ENCODE measurements at regions not wholly inside any gene's neighbourhood (a gene's known extent, or its start where the extent isn't known, plus 50 kb on each side); places are given as distances from the start of the nearest gene placed in this dataset.

DNA sequence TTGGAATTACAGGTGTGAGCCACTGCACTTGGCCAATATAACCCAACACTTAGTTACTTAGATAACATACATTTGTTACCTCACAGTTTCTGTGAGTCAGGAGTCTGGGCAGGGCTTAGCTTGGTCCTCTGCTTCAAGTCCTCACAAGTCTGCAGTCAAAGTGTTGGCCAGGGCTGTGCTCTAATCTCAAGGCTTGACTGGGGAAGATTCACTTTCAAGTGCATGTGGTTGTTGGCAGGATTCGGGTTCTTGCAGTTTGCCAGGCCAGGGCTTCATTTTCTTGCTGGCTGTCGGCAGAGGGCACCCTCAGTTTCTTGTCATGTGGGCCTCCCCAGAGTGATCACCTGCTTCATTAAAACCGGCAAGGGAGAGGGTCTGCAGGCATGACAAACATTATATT, 103.7 kb downstream of the SLC4A3 start:
- H3K9me3 Mint-ChIP-seq (ENCODE audit: low read depth): no peaks in the 10 kb centered on the region
- DNase-seq: no peak
- ATAC-seq: no peak
- no peaks in the 10 kb centered on the region for H3K36me3 Mint-ChIP-seq (ENCODE audit: low read depth)
- ChIA-PET CTCF (no interaction called here), POLR2A (no interaction called here)
- intact Hi-C loops (cut with DNase I, micrococcal nuclease): no loop called here
- no peak overlapping the region for H3K27ac Mint-ChIP-seq
- no peaks in the 10 kb centered on the region for H3K4me1 Mint-ChIP-seq
- no peak overlapping the region for H3K4me3 Mint-ChIP-seq
- peaks cover 16% of the 10 kb centered on the region for H3K27me3 Mint-ChIP-seq

DNA sequence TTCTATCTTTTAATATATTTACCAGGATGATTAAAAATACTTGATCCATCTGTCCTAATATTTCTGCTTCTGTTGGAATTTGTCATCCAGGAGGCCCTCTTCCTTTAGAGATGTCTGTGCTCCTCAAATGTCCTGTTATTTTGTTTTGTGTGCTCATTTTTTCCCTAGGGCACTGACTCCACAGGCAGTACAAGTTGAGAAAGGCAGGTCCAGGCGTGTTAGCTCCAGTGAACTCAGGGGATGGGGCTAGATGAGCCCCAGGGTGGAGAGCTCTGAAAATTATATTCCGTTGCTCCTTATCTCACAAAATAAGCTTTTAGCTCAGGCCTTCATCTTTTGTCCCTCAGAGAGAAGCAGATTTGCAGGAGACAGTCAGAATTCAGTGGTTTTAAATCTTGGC, 105.7 kb downstream of the SLC4A3 start:
- H3K9me3 Mint-ChIP-seq (ENCODE audit: low read depth): no peaks in the 10 kb centered on the region
- CTCF ChIA-PET: no interaction called here
- intact Hi-C loops (cut with DNase I, micrococcal nuclease): no loop called here
- no peak overlapping the region for H3K4me3 Mint-ChIP-seq
- POLR2A ChIA-PET: no interaction called here
- DNase-seq (no peak), ATAC-seq (no peak)
- H3K36me3 Mint-ChIP-seq (ENCODE audit: low read depth): no peaks in the 10 kb centered on the region
- peaks cover 14% of the 10 kb centered on the region for H3K27me3 Mint-ChIP-seq
- no peak overlapping the region for H3K27ac Mint-ChIP-seq
- H3K4me1 Mint-ChIP-seq: no peaks in the 10 kb centered on the region

DNA sequence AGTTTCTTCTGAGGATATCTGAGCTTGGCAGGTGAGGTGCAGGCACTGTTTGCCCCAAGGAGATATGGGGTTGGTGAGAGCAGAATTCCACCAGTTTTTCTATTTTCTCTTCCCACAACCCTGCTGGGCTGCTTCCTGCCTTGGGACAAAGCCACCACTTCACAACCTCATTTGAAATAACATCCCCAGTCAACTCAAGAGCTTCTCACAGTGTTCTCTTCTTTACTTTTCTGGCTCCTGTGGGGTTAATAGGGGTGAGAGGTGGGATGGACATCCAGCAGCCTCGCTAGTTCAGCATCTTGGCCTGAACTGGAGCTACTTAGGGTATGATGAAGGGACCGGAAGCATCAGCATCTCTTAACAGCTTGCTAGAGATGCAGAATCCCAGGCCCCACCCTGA, 106.3 kb downstream of the SLC4A3 start:
- H3K27me3 Mint-ChIP-seq: peaks cover 12% of the 10 kb centered on the region
- H3K9me3 Mint-ChIP-seq (ENCODE audit: low read depth): no peaks in the 10 kb centered on the region
- no peaks in the 10 kb centered on the region for H3K4me1 Mint-ChIP-seq
- intact Hi-C loops (cut with DNase I, micrococcal nuclease): no loop called here
- ATAC-seq (no peak), DNase-seq (no peak)
- ChIA-PET POLR2A (no interaction called here), CTCF (interaction anchor here (0.6 kb wide), 1 partner anchor 212 kb away, joined by 3 read pairs; no protein-coding TSS in a partner anchor)
- H3K4me3 Mint-ChIP-seq: no peak overlapping the region
- H3K36me3 Mint-ChIP-seq (ENCODE audit: low read depth): no peaks in the 10 kb centered on the region
- H3K27ac Mint-ChIP-seq: no peak overlapping the region

DNA sequence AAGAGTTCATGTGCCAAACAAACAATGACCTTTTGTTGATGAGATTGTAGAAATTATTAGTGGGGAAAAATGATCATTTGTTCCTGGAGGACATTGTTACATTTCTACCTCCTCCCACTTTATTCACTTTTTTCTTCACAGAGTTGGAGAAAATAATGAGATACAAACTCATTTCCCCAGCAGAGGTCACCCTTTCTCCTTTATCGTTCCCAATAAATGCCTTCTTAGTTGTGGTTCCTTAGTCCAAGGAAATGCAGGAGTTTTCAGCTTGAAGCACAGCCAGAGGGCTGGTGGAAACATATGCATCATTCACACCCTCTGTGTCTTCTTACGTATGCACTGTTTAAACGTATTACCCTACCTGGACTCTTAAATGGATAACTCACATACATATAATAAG, 108.8 kb downstream of the SLC4A3 start:
- ATAC-seq (no peak), DNase-seq (no peak)
- Mint-ChIP-seq H3K4me3 (no peak overlapping the region), H3K27me3 (peaks cover 12% of the 10 kb centered on the region), H3K4me1 (no peaks in the 10 kb centered on the region), H3K27ac (no peak overlapping the region), H3K36me3 (ENCODE audit: low read depth) (no peaks in the 10 kb centered on the region), H3K9me3 (ENCODE audit: low read depth) (no peaks in the 10 kb centered on the region)
- intact Hi-C loops (cut with DNase I, micrococcal nuclease): loop anchor here (1.0 to 5.0 kb wide), 3 partner anchors 261 to 1837 kb away; partner anchors contain the start of gene EPHA4 (in 2 of the 2)
- POLR2A ChIA-PET: no interaction called here
- CTCF ChIA-PET: interaction anchor here (1.0 kb wide), 1 partner anchor 28 kb away, joined by 3 read pairs; no protein-coding TSS in a partner anchor

DNA sequence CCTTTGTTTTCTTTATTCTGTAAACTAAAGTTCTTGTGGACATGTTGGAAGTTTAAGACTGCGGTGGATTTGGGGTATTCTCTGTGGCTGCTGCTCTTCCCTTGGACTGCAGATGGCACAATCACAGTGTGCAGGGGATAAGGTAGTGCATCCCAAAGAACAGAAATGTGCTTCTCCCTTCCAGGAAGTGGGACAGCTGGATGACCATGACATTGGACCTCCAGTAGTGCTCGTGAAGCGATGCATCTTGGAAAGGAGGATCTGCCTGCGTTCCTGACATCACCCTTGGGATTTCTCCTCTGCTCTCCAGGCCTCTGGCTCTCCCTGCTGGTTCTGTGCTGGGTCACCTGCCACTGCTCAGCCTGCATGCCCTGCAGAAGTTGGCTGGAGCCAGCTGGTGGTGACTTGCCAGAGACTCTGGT, 109.9 kb downstream of the SLC4A3 start:
- intact Hi-C loops (cut with DNase I, micrococcal nuclease): loop anchor here (2.0 to 5.0 kb wide), 2 partner anchors 260 to 1836 kb away; partner anchors contain the start of gene EPHA4 (in 1 of the 2)

DNA sequence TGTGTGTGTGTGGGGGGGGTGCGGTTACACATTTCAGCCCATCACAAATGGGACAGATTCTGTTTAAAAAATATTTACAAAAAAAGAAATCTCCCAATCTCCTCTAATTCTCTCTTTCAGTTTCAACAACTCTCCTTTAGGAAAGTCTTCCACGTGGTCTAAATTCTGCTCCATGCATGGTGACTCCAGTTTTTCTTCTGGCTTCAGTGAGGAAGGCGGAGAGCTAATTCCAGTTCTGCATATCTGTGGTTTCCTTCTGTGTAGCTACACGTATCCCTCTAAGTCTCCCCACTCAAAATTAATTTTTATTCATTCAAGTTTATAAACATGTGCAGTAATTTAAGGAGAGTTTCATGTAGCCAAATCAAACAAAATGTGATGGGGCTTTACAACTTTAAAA, 111.6 kb downstream of the SLC4A3 start:
- no peak for DNase-seq
- no peaks in the 10 kb centered on the region for H3K9me3 Mint-ChIP-seq (ENCODE audit: low read depth)
- ChIA-PET CTCF (no interaction called here), POLR2A (no interaction called here)
- no peak overlapping the region for H3K27ac Mint-ChIP-seq
- intact Hi-C loops (cut with DNase I, micrococcal nuclease): loop anchor here in 1 of 2 experiments (5.0 kb wide), 1 partner anchor 258 kb away; no protein-coding TSS in a partner anchor
- no peaks in the 10 kb centered on the region for H3K36me3 Mint-ChIP-seq (ENCODE audit: low read depth)
- no peak for ATAC-seq
- no peak overlapping the region for H3K4me3 Mint-ChIP-seq
- peaks cover 9% of the 10 kb centered on the region for H3K27me3 Mint-ChIP-seq
- H3K4me1 Mint-ChIP-seq: no peaks in the 10 kb centered on the region

More for the DNA sequence above, 109.9 kb downstream of the SLC4A3 start:
- peaks cover 11% of the 10 kb centered on the region for H3K27me3 Mint-ChIP-seq
- no peak overlapping the region for H3K27ac Mint-ChIP-seq
- H3K4me1 Mint-ChIP-seq: no peaks in the 10 kb centered on the region
- H3K9me3 Mint-ChIP-seq (ENCODE audit: low read depth): no peaks in the 10 kb centered on the region
- no peak overlapping the region for H3K4me3 Mint-ChIP-seq
- DNase-seq: no peak
- H3K36me3 Mint-ChIP-seq (ENCODE audit: low read depth): no peaks in the 10 kb centered on the region
- CTCF ChIA-PET: interaction anchor here (1.1 kb wide), 1 partner anchor 25 kb away, joined by 3 read pairs; no protein-coding TSS in a partner anchor
- no peak for ATAC-seq
- POLR2A ChIA-PET: no interaction called here

DNA sequence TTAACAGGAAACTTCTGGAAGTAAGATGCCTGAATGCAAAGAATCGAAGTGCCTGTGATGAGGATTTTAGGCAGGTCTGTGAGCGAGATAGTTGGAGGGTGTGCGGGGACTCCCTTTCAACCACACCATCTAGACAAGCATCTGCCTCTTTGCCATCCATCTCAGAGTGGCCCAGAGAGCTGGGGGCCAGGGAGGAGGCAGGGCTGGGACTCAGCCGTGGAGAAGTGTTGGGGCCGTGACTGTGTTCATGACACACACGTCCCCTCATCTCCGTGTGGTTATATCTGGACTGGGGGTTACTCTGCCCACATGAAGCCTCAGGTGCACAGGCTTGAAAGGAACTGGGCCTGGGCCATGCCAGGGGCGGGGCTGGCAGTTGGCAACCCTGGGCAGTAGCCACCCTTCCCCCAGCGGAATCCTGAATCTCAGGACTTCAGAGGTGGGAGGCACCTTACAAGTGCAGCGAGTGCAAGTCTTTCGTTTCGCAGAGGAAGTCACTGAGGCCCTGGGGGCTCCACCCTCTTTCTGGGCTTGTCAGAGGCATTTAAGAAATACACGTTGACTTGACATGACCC, 112.5 kb downstream of the SLC4A3 start:
- intact Hi-C loops (cut with DNase I, micrococcal nuclease): loop anchor here in 1 of 2 experiments (5.0 kb wide), 1 partner anchor 257 kb away; no protein-coding TSS in a partner anchor
- H3K36me3 Mint-ChIP-seq (ENCODE audit: low read depth): no peaks in the 10 kb centered on the region
- no peaks in the 10 kb centered on the region for H3K9me3 Mint-ChIP-seq (ENCODE audit: low read depth)
- H3K4me3 Mint-ChIP-seq: no peak overlapping the region
- no peak for DNase-seq
- CTCF ChIA-PET: no interaction called here
- POLR2A ChIA-PET: no interaction called here
- H3K27ac Mint-ChIP-seq: no peak overlapping the region
- H3K4me1 Mint-ChIP-seq: no peaks in the 10 kb centered on the region
- no peak for ATAC-seq
- H3K27me3 Mint-ChIP-seq: peaks cover 7% of the 10 kb centered on the region

DNA sequence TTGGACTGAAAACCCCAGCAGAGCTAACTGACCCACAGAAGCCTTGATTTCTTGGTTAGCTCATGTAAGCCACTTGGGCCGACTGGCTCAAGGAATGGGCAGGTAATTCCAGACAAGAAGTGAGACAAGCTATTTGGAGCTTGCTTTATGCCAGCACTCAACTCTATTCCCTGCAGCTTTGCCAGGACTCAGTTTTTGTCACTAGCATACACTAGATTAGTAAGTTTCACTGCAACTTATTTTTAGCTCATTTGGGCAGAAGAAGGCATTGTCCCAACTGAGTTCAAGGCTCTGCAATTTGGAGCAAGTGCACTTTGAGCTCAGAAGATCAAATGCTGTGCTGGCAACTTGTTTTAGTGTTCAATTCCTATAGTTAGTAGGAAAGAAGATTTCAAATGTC, 116.1 kb downstream of the SLC4A3 start:
- ATAC-seq (no peak), DNase-seq (no peak)
- ChIA-PET POLR2A (no interaction called here), CTCF (interaction anchor here (0.7 to 1.0 kb wide), 4 partner anchors 15 to 372 kb away, joined by 3 read pairs; no protein-coding TSS in a partner anchor)
- H3K9me3 Mint-ChIP-seq (ENCODE audit: low read depth): no peaks in the 10 kb centered on the region
- intact Hi-C loops (cut with DNase I, micrococcal nuclease): no loop called here
- no peaks in the 10 kb centered on the region for H3K4me1 Mint-ChIP-seq
- H3K27me3 Mint-ChIP-seq: no peaks in the 10 kb centered on the region
- H3K36me3 Mint-ChIP-seq (ENCODE audit: low read depth): no peaks in the 10 kb centered on the region
- no peak overlapping the region for H3K27ac Mint-ChIP-seq
- no peak overlapping the region for H3K4me3 Mint-ChIP-seq

DNA sequence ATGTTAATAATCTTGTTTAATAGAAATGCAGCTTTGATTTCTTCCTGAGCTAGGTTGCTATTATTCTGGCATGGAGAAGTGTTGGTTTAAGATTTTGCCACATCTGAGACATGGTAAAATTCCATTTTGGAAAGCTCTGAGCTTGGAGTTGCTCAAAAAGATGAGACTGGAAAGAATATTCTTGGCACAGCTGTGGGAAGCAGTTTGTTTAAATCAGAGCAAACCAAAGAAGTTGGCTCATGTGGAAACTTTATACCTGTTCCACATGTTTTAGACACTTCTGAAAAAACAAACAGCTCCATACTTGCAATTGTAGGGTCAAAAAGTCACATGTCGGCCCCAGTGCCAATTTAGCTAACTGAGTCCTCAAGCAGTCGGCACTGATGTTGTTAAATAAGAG, 116.6 kb downstream of the SLC4A3 start:
- intact Hi-C loops (cut with DNase I, micrococcal nuclease): no loop called here
- no peak for DNase-seq
- POLR2A ChIA-PET: no interaction called here
- Mint-ChIP-seq H3K4me1 (no peaks in the 10 kb centered on the region), H3K36me3 (ENCODE audit: low read depth) (no peaks in the 10 kb centered on the region), H3K9me3 (ENCODE audit: low read depth) (no peaks in the 10 kb centered on the region), H3K27ac (no peak overlapping the region), H3K27me3 (no peaks in the 10 kb centered on the region), H3K4me3 (no peak overlapping the region)
- CTCF ChIA-PET: interaction anchor here (0.7 to 1.0 kb wide), 4 partner anchors 15 to 371 kb away, joined by 3 read pairs; no protein-coding TSS in a partner anchor
- no peak for ATAC-seq

DNA sequence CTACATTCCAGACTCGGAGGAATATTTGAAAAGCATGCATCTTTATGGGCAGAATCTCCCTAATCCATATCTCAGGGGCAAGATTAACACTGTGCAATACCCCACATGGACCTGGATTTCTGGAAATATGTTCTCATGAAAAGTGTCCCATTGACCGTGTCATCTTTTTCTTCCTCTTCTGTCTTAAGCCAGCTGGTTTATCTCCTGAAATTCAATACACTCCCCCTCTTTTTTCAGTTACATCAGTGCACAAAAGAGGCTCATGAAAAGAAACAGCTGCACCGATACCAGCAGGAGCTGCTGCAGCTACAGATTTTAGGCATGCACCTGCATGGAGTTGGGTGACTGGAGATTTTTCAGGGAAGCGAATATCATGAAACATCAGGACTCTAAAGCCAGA, 117.2 kb downstream of the SLC4A3 start:
- no peak overlapping the region for H3K27ac Mint-ChIP-seq
- no peaks in the 10 kb centered on the region for H3K9me3 Mint-ChIP-seq (ENCODE audit: low read depth)
- intact Hi-C loops (cut with DNase I, micrococcal nuclease): no loop called here
- ChIA-PET POLR2A (no interaction called here), CTCF (interaction anchor here (1.0 kb wide), 2 partner anchors 14 to 102 kb away, joined by 3 read pairs; no protein-coding TSS in a partner anchor)
- H3K4me3 Mint-ChIP-seq: no peak overlapping the region
- no peaks in the 10 kb centered on the region for H3K36me3 Mint-ChIP-seq (ENCODE audit: low read depth)
- no peak for DNase-seq
- no peaks in the 10 kb centered on the region for H3K4me1 Mint-ChIP-seq
- no peak for ATAC-seq
- no peaks in the 10 kb centered on the region for H3K27me3 Mint-ChIP-seq

DNA sequence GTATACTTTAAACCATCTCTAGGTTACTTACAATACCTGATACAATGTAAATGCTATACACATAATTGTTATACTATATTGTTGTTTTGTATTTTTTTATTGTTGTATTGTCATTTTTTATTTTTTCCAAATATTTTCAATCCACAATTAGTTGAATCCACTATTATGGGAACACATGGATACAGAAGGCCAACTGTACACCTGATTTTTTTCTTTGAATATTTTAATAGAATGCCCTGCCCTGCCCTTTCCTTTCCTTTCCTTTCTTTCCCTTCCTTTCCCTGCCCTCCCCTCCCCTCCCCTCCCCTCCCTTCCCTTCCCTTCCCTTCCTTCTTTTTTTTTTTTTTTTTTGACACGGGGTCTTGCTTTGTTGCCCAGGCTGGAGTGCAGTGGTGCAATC, 120.2 kb downstream of the SLC4A3 start:
- DNase-seq (no peak), ATAC-seq (no peak)
- no peak overlapping the region for H3K27ac Mint-ChIP-seq
- no peaks in the 10 kb centered on the region for H3K36me3 Mint-ChIP-seq (ENCODE audit: low read depth)
- peaks cover 3% of the 10 kb centered on the region for H3K9me3 Mint-ChIP-seq (ENCODE audit: low read depth)
- H3K4me1 Mint-ChIP-seq: no peaks in the 10 kb centered on the region
- ChIA-PET POLR2A (no interaction called here), CTCF (no interaction called here)
- intact Hi-C loops (cut with DNase I, micrococcal nuclease): no loop called here
- H3K4me3 Mint-ChIP-seq: no peak overlapping the region
- no peaks in the 10 kb centered on the region for H3K27me3 Mint-ChIP-seq

DNA sequence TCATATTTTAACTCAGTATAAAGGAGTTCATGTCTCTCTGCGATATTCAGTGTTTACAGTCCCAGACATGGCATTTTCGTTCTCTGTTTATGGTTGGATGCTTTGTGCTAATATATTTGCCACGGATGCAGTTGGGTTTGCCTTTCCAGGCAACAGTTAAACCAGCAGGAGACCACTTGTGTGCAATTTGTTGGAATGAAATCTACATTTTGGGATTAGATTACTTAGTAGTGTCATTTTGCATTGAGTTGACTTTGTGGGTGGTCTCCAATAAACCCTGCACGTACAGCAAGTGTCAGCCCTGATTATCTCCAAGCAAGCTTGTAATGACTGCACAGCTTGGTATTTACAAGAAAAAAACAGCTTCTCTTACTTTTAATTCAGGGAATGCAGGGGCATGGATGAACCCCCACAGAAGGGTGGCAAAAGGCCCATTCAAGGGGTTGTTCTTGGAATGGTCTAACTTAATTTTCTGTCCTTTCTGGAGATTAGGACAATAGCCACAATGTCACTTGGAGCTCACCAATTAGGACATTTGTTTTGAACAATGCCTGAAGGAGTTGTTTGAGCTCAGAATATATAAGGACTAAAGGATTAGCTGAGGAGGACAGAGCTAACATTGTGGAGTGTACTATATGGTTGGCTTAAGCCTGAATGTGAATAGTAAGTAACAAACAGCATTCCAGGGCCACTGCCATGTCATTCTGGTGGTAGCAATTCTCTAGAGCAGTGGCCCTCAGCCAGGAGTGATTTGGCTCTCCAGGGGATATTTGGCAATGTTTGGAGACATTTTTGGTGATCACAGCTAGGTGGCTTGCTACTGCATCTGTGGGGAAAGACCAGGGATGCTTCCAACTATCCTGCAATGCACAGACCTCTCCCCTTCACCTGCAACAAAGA, 121.5 kb downstream of the SLC4A3 start:
- no peak for DNase-seq
- CTCF ChIA-PET: no interaction called here
- H3K9me3 Mint-ChIP-seq (ENCODE audit: low read depth): peaks cover 3% of the 10 kb centered on the region
- no peak overlapping the region for H3K27ac Mint-ChIP-seq
- no peak overlapping the region for H3K4me3 Mint-ChIP-seq
- H3K4me1 Mint-ChIP-seq: no peaks in the 10 kb centered on the region
- H3K36me3 Mint-ChIP-seq (ENCODE audit: low read depth): no peaks in the 10 kb centered on the region
- POLR2A ChIA-PET: no interaction called here
- ATAC-seq: no peak
- intact Hi-C loops (cut with DNase I, micrococcal nuclease): no loop called here
- no peaks in the 10 kb centered on the region for H3K27me3 Mint-ChIP-seq
